HL-60 (cell line): ENCODE measurements at regions not wholly inside any gene's neighbourhood (a gene's known extent, or its start where the extent isn't known, plus 50 kb on each side); places are given as distances from the start of the nearest gene placed in this dataset.

Experiments used
- DNase-seq, 2 experiments: peaks; one replicate each; pipeline ENCODE4 v3.0.0-alpha.2; 2010 to 2020; ENCODE audit warnings: low read depth in 1 of 2, low spot score in 1 of 2
- H3K27ac ChIP-seq: fragments of 250-450 bp; sonication (Bioruptor Pico); replicated peaks from 2 replicates; pipeline ENCODE4 v1.5.1; 2020; ENCODE audit warnings: mild to moderate bottlenecking, moderate library complexity
- H3K27me3 ChIP-seq: fragments of 250-450 bp; sonication (Bioruptor Pico); 2 replicates; pipeline ENCODE4 v1.5.1; 2021; ENCODE audit warnings: mild to moderate bottlenecking, moderate library complexity; ENCODE audit not compliant: insufficient read depth, poor library complexity, severe bottlenecking
- H3K4me3 ChIP-seq: replicated peaks from 2 replicates; pipeline ENCODE4 v1.5.1; 2011; ENCODE audit warnings: mild to moderate bottlenecking, control low read depth, low read length; ENCODE audit not compliant: insufficient read depth
- CTCF ChIP-seq: IDR thresholded peaks from one replicate; pipeline ENCODE4 v1.5.1; 2011; ENCODE audit warnings: low read length, control low read depth, inconsistent platforms; ENCODE audit not compliant: insufficient read depth
- GABPA ChIP-seq: IDR thresholded peaks from 2 replicates; pipeline ENCODE4 v1.6.1; 2012; ENCODE audit warnings: low read depth
- POLR2AphosphoS5 ChIP-seq: IDR thresholded peaks from 2 replicates; pipeline ENCODE4 v1.6.1; 2012; ENCODE audit warnings: low read depth
- REST ChIP-seq: IDR thresholded peaks from 2 replicates; pipeline ENCODE4 v1.6.1; 2012; ENCODE audit warnings: low read depth; ENCODE audit not compliant: insufficient replicate concordance
- SPI1 ChIP-seq: IDR thresholded peaks from 2 replicates; pipeline ENCODE4 v1.6.1; 2012; ENCODE audit warnings: low read depth, mild to moderate bottlenecking, borderline replicate concordance

- no peak for DNase-seq
- Histone ChIP-seq H3K27me3 (no peaks in the 10 kb centered on the region), H3K4me3 (no peak overlapping the region), H3K27ac (no peak overlapping the region)
- TF ChIP-seq POLR2AphosphoS5: no peak
- TF ChIP-seq CTCF: no peak
- TF ChIP-seq REST: no peak
- no peak for TF ChIP-seq SPI1
- TF ChIP-seq GABPA: no peak
Observed at GRCh38 chr9:16236882-16237281, 633.6 kb downstream of the BNC2 start.

- no peak overlapping the region for H3K4me3 ChIP-seq
- DNase-seq: no peak
- no peaks in the 10 kb centered on the region for H3K27me3 ChIP-seq
- no peak overlapping the region for H3K27ac ChIP-seq
- TF ChIP-seq REST: no peak
- no peak for TF ChIP-seq POLR2AphosphoS5
- no peak for TF ChIP-seq SPI1
- no peak for TF ChIP-seq CTCF
- TF ChIP-seq GABPA: no peak
Observed at GRCh38 chr9:16238623-16239138, 631.8 kb downstream of the BNC2 start.

GRCh38 chr9:16241231-16241630 is 629.2 kb downstream of the BNC2 start:
- no peaks in the 10 kb centered on the region for H3K27me3 ChIP-seq
- TF ChIP-seq SPI1 (no peak), CTCF (no peak), POLR2AphosphoS5 (no peak), GABPA (no peak)
- no peak for DNase-seq
- no peak overlapping the region for H3K27ac ChIP-seq
- no peak overlapping the region for H3K4me3 ChIP-seq

GRCh38 chr9:16243798-16244197 is 626.7 kb downstream of the BNC2 start:
- H3K27ac ChIP-seq: no peak overlapping the region
- no peak overlapping the region for H3K4me3 ChIP-seq
- H3K27me3 ChIP-seq: no peaks in the 10 kb centered on the region
- no peak for DNase-seq
- no peak for TF ChIP-seq REST
- no peak for TF ChIP-seq GABPA
- TF ChIP-seq SPI1: no peak
- TF ChIP-seq CTCF: no peak
- no peak for TF ChIP-seq POLR2AphosphoS5
